H1 (cell line): ENCODE measurements at regions not wholly inside any gene's neighbourhood (a gene's known extent, or its start where the extent isn't known, plus 50 kb on each side); places are given as distances from the start of the nearest gene placed in this dataset.

ENCODE experiments used
- CTCF ChIA-PET: fragments of 300-600 bp; sonication (Branson Sonifier 250); formaldehyde crosslinking; loops from one replicate; lab custom pipeline; 2021; ENCODE audit not compliant: partially characterized antibody; lab: Charles Lee
- POLR2A ChIA-PET: fragments of 300-600 bp; sonication (Branson Sonifier 250); formaldehyde crosslinking; loops from one replicate; lab custom pipeline; 2021; ENCODE audit warnings: inconsistent platforms; ENCODE audit not compliant: partially characterized antibody; lab: Charles Lee
- DNase-seq, 2 experiments: peaks; one replicate each; pipeline versions ENCODE4 v3.0.0 to v3.0.0-alpha.2; 2010 to 2022; ENCODE audit warnings: low spot score in 2 of 2, low read depth in 1 of 2, mixed read lengths in 1 of 2
- FAIRE-seq: peaks from 2 replicates; lab custom pipeline; 2011; peaks lifted over from hg19 to GRCh38; lab: Jason Lieb, UNC
- H2AFZ ChIP-seq: 2 replicates; pipeline ENCODE4 v1.8.1; 2012; ENCODE audit warnings: low read length, inconsistent platforms
- H2AK5ac ChIP-seq: 2 replicates; pipeline ENCODE4 v1.6.1; 2013; ENCODE audit warnings: low read depth, low read length
- H2BK120ac ChIP-seq: replicated peaks from 2 replicates; pipeline ENCODE3; 2013; ENCODE audit warnings: low read depth, low read length, inconsistent platforms
- H2BK12ac ChIP-seq: 2 replicates; pipeline ENCODE4 v1.6.1; 2013; ENCODE audit warnings: low read depth, low read length
- H2BK15ac ChIP-seq: 2 replicates; pipeline ENCODE4 v1.6.1; 2013; ENCODE audit warnings: low read length
- H2BK20ac ChIP-seq: 2 replicates; pipeline ENCODE4 v1.6.1; 2013; ENCODE audit warnings: low read length
- H2BK5ac ChIP-seq: 2 replicates; pipeline ENCODE4 v1.6.1; 2013; ENCODE audit warnings: low read depth, low read length
- H3K14ac ChIP-seq: 2 replicates; pipeline ENCODE4 v1.6.1; 2013; ENCODE audit warnings: inconsistent platforms; ENCODE audit not compliant: insufficient read length
- H3K18ac ChIP-seq: 2 replicates; pipeline ENCODE4 v1.6.1; 2013; ENCODE audit warnings: low read length; ENCODE audit errors: extremely low read depth
- H3K23ac ChIP-seq: 2 replicates; pipeline ENCODE4 v1.6.1; 2013; ENCODE audit warnings: inconsistent platforms; ENCODE audit not compliant: insufficient read length
- H3K23me2 ChIP-seq: 2 replicates; pipeline ENCODE4 v1.6.1; 2013; ENCODE audit warnings: low read depth, low read length
- H3K27ac ChIP-seq: 2 replicates; pipeline ENCODE4 v1.6.1; 2011; ENCODE audit warnings: low read depth, low read length, inconsistent platforms
- H3K27me3 ChIP-seq, 4 experiments: replicated peaks in 1 of 4; 1 replicate in 1 of 4; 2 replicates in 3 of 4; pipeline versions ENCODE4 v1.6.1 to v1.8.1; 2011 to 2013; ENCODE audit warnings: low read length in 3 of 4, mild to moderate bottlenecking in 3 of 4, inconsistent platforms in 2 of 4, mixed read lengths in 2 of 4, moderate library complexity in 1 of 4; ENCODE audit not compliant: control insufficient read depth in 3 of 4, insufficient read depth in 3 of 4; ENCODE audit errors: extremely low read depth in 1 of 4
- H3K36me3 ChIP-seq, 4 experiments: 2 replicates each; pipeline versions ENCODE4 v1.6.1 to v1.8.1; 2011 to 2013; ENCODE audit warnings: mild to moderate bottlenecking in 4 of 4, low read length in 3 of 4, moderate library complexity in 2 of 4, control low read depth in 1 of 4, inconsistent platforms in 1 of 4; ENCODE audit not compliant: insufficient read depth in 4 of 4, control insufficient read depth in 2 of 4
- H3K4ac ChIP-seq: replicated peaks from 2 replicates; pipeline ENCODE3; 2013; ENCODE audit warnings: low read length, low read depth, mixed read lengths, inconsistent platforms; ENCODE audit not compliant: insufficient read length
- H3K4me1 ChIP-seq, 4 experiments: replicated peaks in 1 of 4; 1 replicate in 1 of 4; 2 replicates in 3 of 4; pipeline versions ENCODE4 v1.6.1 to v1.8.1; 2011 to 2013; ENCODE audit warnings: low read length in 3 of 4, inconsistent platforms in 2 of 4, mixed read lengths in 1 of 4; ENCODE audit not compliant: insufficient read depth in 4 of 4, control insufficient read depth in 3 of 4
- H3K4me2 ChIP-seq, 2 experiments: 2 replicates each; pipeline versions ENCODE4 v1.6.1 to v1.8.1; 2011 to 2013; ENCODE audit warnings: low read depth in 2 of 2, low read length in 2 of 2, control low read depth in 1 of 2, inconsistent platforms in 1 of 2, mild to moderate bottlenecking in 1 of 2; ENCODE audit not compliant: insufficient read depth in 1 of 2
- H3K4me3 ChIP-seq, 4 experiments: fragments of 200-600, 300-600 bp in 1 of 4; sonication (generic), shearing (Covaris generic), sonication (Bioruptor Twin) in 1 of 4; 2 replicates each; pipeline versions ENCODE4 v1.5.1 to v1.8.1; 2011 to 2016; ENCODE audit warnings: low read length in 4 of 4, low read depth in 3 of 4, control low read depth in 2 of 4, inconsistent platforms in 2 of 4, mild to moderate bottlenecking in 2 of 4, mixed read lengths in 1 of 4, moderate library complexity in 1 of 4; ENCODE audit not compliant: insufficient read depth in 2 of 4; ENCODE audit errors: extremely low read depth in 1 of 4
- H3K56ac ChIP-seq: replicated peaks from 2 replicates; pipeline ENCODE3; 2013; ENCODE audit warnings: low read depth, mild to moderate bottlenecking, mixed read lengths, low read length, inconsistent platforms; ENCODE audit not compliant: insufficient read length
- H3K79me1 ChIP-seq: 2 replicates; pipeline ENCODE4 v1.6.1; 2013; ENCODE audit warnings: low read depth, low read length, control low read depth
- H3K79me2 ChIP-seq, 2 experiments: 2 replicates each; pipeline versions ENCODE4 v1.6.1 to v1.8.1; 2012 to 2013; ENCODE audit warnings: low read length in 2 of 2, mild to moderate bottlenecking in 2 of 2, inconsistent platforms in 1 of 2; ENCODE audit not compliant: insufficient read depth in 2 of 2, control insufficient read depth in 1 of 2
- H3K9ac ChIP-seq, 4 experiments: replicated peaks in 1 of 4; 1 replicate in 1 of 4; 2 replicates in 3 of 4; pipeline versions ENCODE4 v1.6.1 to v1.8.1; 2011 to 2013; ENCODE audit warnings: low read depth in 3 of 4, low read length in 3 of 4, control low read depth in 2 of 4, mild to moderate bottlenecking in 2 of 4, moderate library complexity in 2 of 4, inconsistent platforms in 1 of 4; ENCODE audit errors: extremely low read depth in 1 of 4
- H3K9me3 ChIP-seq, 2 experiments: 2 replicates each; pipeline versions ENCODE4 v1.6.1 to v1.8.1; 2012 to 2013; ENCODE audit warnings: mild to moderate bottlenecking in 2 of 2, moderate library complexity in 2 of 2, control low read depth in 1 of 2, inconsistent platforms in 1 of 2, low read depth in 1 of 2, low read length in 1 of 2, mixed read lengths in 1 of 2; ENCODE audit not compliant: insufficient read depth in 2 of 2
- H4K20me1 ChIP-seq, 2 experiments: replicated peaks in 1 of 2; 2 replicates each; pipeline versions ENCODE3 to v1.8.1; 2011 to 2013; ENCODE audit warnings: inconsistent platforms in 2 of 2, low read length in 2 of 2, mild to moderate bottlenecking in 1 of 2; ENCODE audit not compliant: insufficient read depth in 2 of 2, control insufficient read depth in 1 of 2
- H4K5ac ChIP-seq: 2 replicates; pipeline ENCODE4 v1.6.1; 2013; ENCODE audit warnings: low read length, low read depth, mixed read lengths, inconsistent platforms; ENCODE audit not compliant: insufficient read length
- H4K8ac ChIP-seq: 2 replicates; pipeline ENCODE4 v1.8.0; 2013; ENCODE audit warnings: mild to moderate bottlenecking, moderate library complexity, low read length, inconsistent platforms; ENCODE audit not compliant: insufficient read depth; ENCODE audit errors: extremely low read depth
- H4K91ac ChIP-seq: replicated peaks from 2 replicates; pipeline ENCODE3; 2013; ENCODE audit warnings: low read length, mixed read lengths, inconsistent platforms; ENCODE audit not compliant: insufficient read length
- BRCA1 ChIP-seq: IDR thresholded peaks from 2 replicates; pipeline ENCODE4 v1.6.1; 2012; ENCODE audit warnings: low read depth, low read length, improper control_type of control experiment
- CBX5 ChIP-seq: fragments of 300-800, 300-1000 bp; sonication (generic); IDR thresholded peaks from 2 replicates; pipeline ENCODE4 v1.7.1; 2016; ENCODE audit warnings: antibody characterized with exemption, low read length, low read depth
- CREB1 ChIP-seq: IDR thresholded peaks from 2 replicates; pipeline ENCODE4 v1.6.1; 2012; ENCODE audit warnings: inconsistent platforms
- EP300 ChIP-seq, 2 experiments: IDR thresholded peaks; 1 replicate in 1 of 2; 2 replicates in 1 of 2; pipeline ENCODE4 v1.6.1; 2011 to 2012; ENCODE audit warnings: low read depth in 2 of 2, low read length in 2 of 2, mild to moderate bottlenecking in 2 of 2, borderline replicate concordance in 1 of 2, inconsistent platforms in 1 of 2, moderate library complexity in 1 of 2
- MAFK ChIP-seq: IDR thresholded peaks from 2 replicates; pipeline ENCODE4 v1.6.1; 2012; ENCODE audit warnings: low read depth, mild to moderate bottlenecking, improper control_type of control experiment, low read length
- SAP30 ChIP-seq: fragments of 300-600 bp; sonication (generic); IDR thresholded peaks from 2 replicates; pipeline ENCODE4 v1.7.1; 2012; ENCODE audit warnings: low read length, moderate library complexity, mild to moderate bottlenecking, inconsistent platforms; ENCODE audit not compliant: insufficient read depth, insufficient replicate concordance
- SP1 ChIP-seq: IDR thresholded peaks from 2 replicates; pipeline ENCODE4 v1.6.1; 2011; ENCODE audit warnings: low read depth, low read length
- WGBS, 2 experiments: shearing (Covaris generic) in 1 of 2; methylation state at CpG; one replicate each; pipeline versions ENCODE4 v1.1.6 to v1.1.7; 2013 to 2015; ENCODE audit warnings: low lambda C conversion rate in 2 of 2, mixed read lengths in 2 of 2, inconsistent platforms in 1 of 2, low coverage in 1 of 2, missing lambda C conversion rate in 1 of 2; ENCODE audit not compliant: insufficient replicate concordance in 2 of 2, insufficient coverage in 1 of 2, insufficient read length in 1 of 2; ENCODE audit errors: extremely low coverage in 1 of 2, missing lambda C conversion rate in 1 of 2; 5-methylcytosine and 5-hydroxymethylcytosine counted together
- TF ChIP-seq, protein P1 (sequence below): IDR thresholded peaks from 2 replicates; pipeline ENCODE4 v1.6.1; 2012; ENCODE audit warnings: low read length, inconsistent platforms

GRCh38 chr7:118826246-118826645 lies 601.7 kb downstream of the ANKRD7 start:
- H2BK20ac ChIP-seq: no peak overlapping the region
- H2BK120ac ChIP-seq: no peak overlapping the region
- no peak overlapping the region for H3K4ac ChIP-seq
- H3K79me2 ChIP-seq: no peaks in the 10 kb centered on the region
- no peak overlapping the region for H2BK5ac ChIP-seq
- no peak overlapping the region for H4K5ac ChIP-seq
- no peak overlapping the region for H3K56ac ChIP-seq
- no peaks in the 10 kb centered on the region for H3K9me3 ChIP-seq
- H2BK15ac ChIP-seq: no peak overlapping the region
- no peak overlapping the region for H3K4me2 ChIP-seq
- FAIRE-seq: no peak
- no peak overlapping the region for H3K14ac ChIP-seq
- H3K27me3 ChIP-seq: no peaks in the 10 kb centered on the region
- no peak overlapping the region for H3K18ac ChIP-seq
- ChIA-PET CTCF (interaction anchor here (0.5 kb wide), 1 partner anchor 187 kb away, joined by 3 read pairs; no protein-coding TSS in a partner anchor), POLR2A (no interaction called here)
- H4K91ac ChIP-seq: no peak overlapping the region
- no peaks in the 10 kb centered on the region for H3K4me1 ChIP-seq
- TF ChIP-seq EP300 (IDR thresholded peaks at IDR 0.05; ENCODE audit: borderline replicate concordance in 1 of 2, low read depth in 2 of 2, low read length in 2 of 2): no peak
- TF ChIP-seq SAP30: no peak
- TF ChIP-seq BRCA1: no peak
- no peak for TF ChIP-seq SP1
- TF ChIP-seq, protein P1, sequence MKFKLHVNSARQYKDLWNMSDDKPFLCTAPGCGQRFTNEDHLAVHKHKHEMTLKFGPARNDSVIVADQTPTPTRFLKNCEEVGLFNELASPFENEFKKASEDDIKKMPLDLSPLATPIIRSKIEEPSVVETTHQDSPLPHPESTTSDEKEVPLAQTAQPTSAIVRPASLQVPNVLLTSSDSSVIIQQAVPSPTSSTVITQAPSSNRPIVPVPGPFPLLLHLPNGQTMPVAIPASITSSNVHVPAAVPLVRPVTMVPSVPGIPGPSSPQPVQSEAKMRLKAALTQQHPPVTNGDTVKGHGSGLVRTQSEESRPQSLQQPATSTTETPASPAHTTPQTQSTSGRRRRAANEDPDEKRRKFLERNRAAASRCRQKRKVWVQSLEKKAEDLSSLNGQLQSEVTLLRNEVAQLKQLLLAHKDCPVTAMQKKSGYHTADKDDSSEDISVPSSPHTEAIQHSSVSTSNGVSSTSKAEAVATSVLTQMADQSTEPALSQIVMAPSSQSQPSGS: no peak
- no peak for TF ChIP-seq MAFK
- TF ChIP-seq CREB1: no peak
- no peak for TF ChIP-seq CBX5
- no peak overlapping the region for H3K9ac ChIP-seq
- H2AK5ac ChIP-seq: no peak overlapping the region
- DNase-seq: no peak
- H3K36me3 ChIP-seq: no peaks in the 10 kb centered on the region
- no peak overlapping the region for H2AFZ ChIP-seq
- no peaks in the 10 kb centered on the region for H3K23me2 ChIP-seq
- no peaks in the 10 kb centered on the region for H4K20me1 ChIP-seq
- H3K4me3 ChIP-seq: no peak overlapping the region
- 88% methylated on average over 1 of the region's 1 CpG; no CpG with 5 or more reads in 1 of the 2 experiments for WGBS, 2 experiments
- H2BK12ac ChIP-seq: no peak overlapping the region
- no peak overlapping the region for H3K27ac ChIP-seq
- no peaks in the 10 kb centered on the region for H3K79me1 ChIP-seq
- H4K8ac ChIP-seq: no peak overlapping the region
- H3K23ac ChIP-seq: no peak overlapping the region
